Peyer's patch (tissue), 4 donors: ENCODE measurements at regions not wholly inside any gene's neighbourhood (a gene's known extent, or its start where the extent isn't known, plus 50 kb on each side); places are given as distances from the start of the nearest gene placed in this dataset.
"Not testable (repeated sequence)": the region's sequence is repeated elsewhere in the genome, so short reads cannot be mapped to it uniquely, and the experiment has no call there.

ENCODE experiments used
- DNase-seq, 3 donors: peaks; one replicate each; pipeline ENCODE4 v3.0.0-alpha.2; 2017 to 2019
- H3K27ac ChIP-seq, 4 donors: fragments of 200-600 bp; sonication (generic); one replicate each; pipeline ENCODE4 v1.5.1; 2016 to 2019
- H3K27me3 ChIP-seq, 2 donors: fragments of 200-600 bp; sonication (generic); one replicate each; pipeline ENCODE4 v1.5.1; 2019
- H3K36me3 ChIP-seq, 3 donors: fragments of 200-600 bp; sonication (generic); one replicate each; pipeline ENCODE4 v1.5.1; 2016 to 2019
- H3K4me1 ChIP-seq, 4 donors: fragments of 200-600 bp; sonication (generic); one replicate each; pipeline ENCODE4 v1.5.1; 2016 to 2019
- H3K4me3 ChIP-seq, 4 donors: fragments of 200-600 bp; sonication (generic); 1 replicate in 3 of 4; 2 replicates in 1 of 4; pipeline ENCODE4 v1.5.1; 2016 to 2019; ENCODE audit warnings: mild to moderate bottlenecking in 1 of 4
- H3K9me3 ChIP-seq, 4 donors: fragments of 200-600 bp; sonication (generic); one replicate each; pipeline ENCODE4 v1.5.1; 2016 to 2019; ENCODE audit warnings: mild to moderate bottlenecking in 1 of 4
- POLR2A ChIP-seq, 2 donors: fragments of 450-650 bp; IDR thresholded peaks; one replicate each; pipeline ENCODE4 v1.5.1; 2017; ENCODE audit warnings: antibody characterized with exemption in 2 of 2, mild to moderate bottlenecking in 2 of 2, moderate library complexity in 2 of 2
- TF ChIP-seq, protein P1 (sequence below), 6 experiments: fragments of 450-650 bp in 4 of 6; fragments of 200-600 bp in 2 of 6; sonication (generic) in 1 of 6; IDR thresholded peaks; one replicate each; pipeline ENCODE4 v1.5.1; 2017 to 2019; ENCODE audit warnings: antibody characterized with exemption in 6 of 6, mild to moderate bottlenecking in 3 of 6, moderate library complexity in 1 of 6

DNA sequence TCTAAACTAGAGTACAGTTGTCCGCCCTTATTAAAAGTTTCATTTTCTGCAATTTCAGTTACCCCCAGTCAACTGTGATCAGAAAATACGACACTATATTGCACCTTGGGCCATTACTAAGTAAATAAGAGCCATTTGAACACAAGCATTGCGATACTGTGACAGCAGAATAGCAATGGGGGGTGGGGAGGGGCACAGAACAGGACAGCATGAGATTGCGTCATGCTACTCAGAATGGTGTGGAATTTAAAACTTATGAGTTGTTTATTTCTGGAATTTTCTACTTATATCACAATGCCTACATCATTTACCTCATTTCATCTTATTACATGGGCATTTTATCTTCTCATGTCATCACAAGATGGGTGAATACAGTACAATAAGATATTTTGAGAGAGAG lies 166.3 kb downstream of the MANEA start:
- no peak for TF ChIP-seq POLR2A (IDR thresholded peaks at IDR 0.05)
- TF ChIP-seq, protein P1, sequence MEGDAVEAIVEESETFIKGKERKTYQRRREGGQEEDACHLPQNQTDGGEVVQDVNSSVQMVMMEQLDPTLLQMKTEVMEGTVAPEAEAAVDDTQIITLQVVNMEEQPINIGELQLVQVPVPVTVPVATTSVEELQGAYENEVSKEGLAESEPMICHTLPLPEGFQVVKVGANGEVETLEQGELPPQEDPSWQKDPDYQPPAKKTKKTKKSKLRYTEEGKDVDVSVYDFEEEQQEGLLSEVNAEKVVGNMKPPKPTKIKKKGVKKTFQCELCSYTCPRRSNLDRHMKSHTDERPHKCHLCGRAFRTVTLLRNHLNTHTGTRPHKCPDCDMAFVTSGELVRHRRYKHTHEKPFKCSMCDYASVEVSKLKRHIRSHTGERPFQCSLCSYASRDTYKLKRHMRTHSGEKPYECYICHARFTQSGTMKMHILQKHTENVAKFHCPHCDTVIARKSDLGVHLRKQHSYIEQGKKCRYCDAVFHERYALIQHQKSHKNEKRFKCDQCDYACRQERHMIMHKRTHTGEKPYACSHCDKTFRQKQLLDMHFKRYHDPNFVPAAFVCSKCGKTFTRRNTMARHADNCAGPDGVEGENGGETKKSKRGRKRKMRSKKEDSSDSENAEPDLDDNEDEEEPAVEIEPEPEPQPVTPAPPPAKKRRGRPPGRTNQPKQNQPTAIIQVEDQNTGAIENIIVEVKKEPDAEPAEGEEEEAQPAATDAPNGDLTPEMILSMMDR (IDR thresholded peaks at IDR 0.05): no peak
- DNase-seq: no peak
- no peak overlapping the region for H3K27ac ChIP-seq
- no peaks in the 10 kb centered on the region for H3K36me3 ChIP-seq
- H3K4me1 ChIP-seq: no peaks in the 10 kb centered on the region
- no peaks in the 10 kb centered on the region for H3K27me3 ChIP-seq
- no peak overlapping the region for H3K4me3 ChIP-seq
- no peaks in the 10 kb centered on the region for H3K9me3 ChIP-seq

- not testable (repeated sequence) for H3K9me3 ChIP-seq
Observed at GRCh38 chr6:95758236-95759069, 181.1 kb downstream of the MANEA start.

DNA sequence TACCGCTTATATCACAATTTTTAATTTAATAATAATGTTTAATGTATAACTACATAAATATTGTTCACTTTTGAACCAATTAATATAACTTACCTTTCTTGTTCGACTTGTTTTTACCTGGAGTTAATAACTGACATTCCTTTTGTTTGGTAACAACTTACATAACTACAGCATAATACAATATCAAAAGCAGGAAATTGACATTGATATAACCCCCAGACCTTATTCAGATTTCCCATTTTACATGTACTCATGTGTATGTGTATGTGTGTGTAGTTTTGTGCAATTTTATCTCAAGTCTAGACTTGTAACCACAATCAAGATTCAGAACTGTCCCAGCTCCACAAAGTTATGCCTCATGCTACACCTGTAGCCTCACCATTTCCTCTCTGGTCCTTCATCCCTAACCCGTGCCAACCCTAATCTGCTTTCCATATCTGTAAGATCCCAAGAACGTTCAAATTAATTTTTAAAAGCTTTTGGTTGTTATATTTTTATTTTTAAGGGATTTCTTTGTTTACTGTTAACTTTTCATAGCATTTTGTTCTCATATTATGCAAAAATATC lies 190.6 kb downstream of the MANEA start:
- H3K36me3 ChIP-seq: no peaks in the 10 kb centered on the region
- H3K4me3 ChIP-seq: no peak overlapping the region
- H3K27ac ChIP-seq: no peak overlapping the region
- H3K27me3 ChIP-seq: no peaks in the 10 kb centered on the region
- H3K4me1 ChIP-seq: no peaks in the 10 kb centered on the region
- no peak for TF ChIP-seq POLR2A (IDR thresholded peaks at IDR 0.05)
- TF ChIP-seq, protein P1 (IDR thresholded peaks at IDR 0.05): no peak
- no peaks in the 10 kb centered on the region for H3K9me3 ChIP-seq
- no peak for DNase-seq

More at GRCh38 chr6:95758236-95759069, 181.1 kb downstream of the MANEA start:
- DNase-seq, H3K27me3 ChIP-seq, H3K36me3 ChIP-seq, H3K27ac ChIP-seq, H3K4me3 ChIP-seq, H3K4me1 ChIP-seq: not testable (repeated sequence)

- H3K4me1 ChIP-seq: no peaks in the 10 kb centered on the region
- no peaks in the 10 kb centered on the region for H3K27me3 ChIP-seq
- DNase-seq: no peak
- no peaks in the 10 kb centered on the region for H3K36me3 ChIP-seq
- no peak overlapping the region for H3K4me3 ChIP-seq
- TF ChIP-seq, protein P1 (IDR thresholded peaks at IDR 0.05): no peak
- TF ChIP-seq POLR2A (IDR thresholded peaks at IDR 0.05): no peak
- H3K9me3 ChIP-seq: no peaks in the 10 kb centered on the region
- no peak overlapping the region for H3K27ac ChIP-seq
Observed at GRCh38 chr6:95768539-95768938, 191.2 kb downstream of the MANEA start.

- no peaks in the 10 kb centered on the region for H3K36me3 ChIP-seq
- TF ChIP-seq, protein P1 (IDR thresholded peaks at IDR 0.05): no peak
- H3K9me3 ChIP-seq: no peaks in the 10 kb centered on the region
- DNase-seq: no peak
- H3K27me3 ChIP-seq: no peaks in the 10 kb centered on the region
- H3K4me3 ChIP-seq: no peak overlapping the region
- H3K27ac ChIP-seq: no peak overlapping the region
- H3K4me1 ChIP-seq: no peaks in the 10 kb centered on the region
Observed at GRCh38 chr6:95777338-95777737, 200.0 kb downstream of the MANEA start.

DNA sequence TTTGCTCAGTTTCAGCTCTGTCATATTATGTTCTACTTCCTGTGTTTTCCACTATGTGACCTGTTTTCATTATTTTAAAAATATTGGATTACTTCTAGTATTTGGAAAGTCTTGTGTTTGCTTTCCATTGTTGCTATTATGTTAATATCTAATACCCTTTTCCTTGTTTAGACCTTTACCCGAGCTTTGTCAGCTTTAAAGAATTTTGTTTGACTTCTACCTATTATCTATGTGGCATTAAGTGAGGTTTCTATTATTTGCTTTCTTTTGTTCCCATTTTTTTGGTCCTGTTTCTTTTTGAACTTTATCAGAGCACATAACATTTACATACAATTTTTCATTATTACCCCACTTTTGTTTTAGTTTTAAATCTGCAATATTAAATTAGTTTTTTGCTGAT lies 202.7 kb downstream of the MANEA start:
- H3K4me1 ChIP-seq: no peaks in the 10 kb centered on the region
- no peak for DNase-seq

More for the DNA sequence above, 202.7 kb downstream of the MANEA start:
- TF ChIP-seq, protein P1 (IDR thresholded peaks at IDR 0.05): no peak
- TF ChIP-seq POLR2A (IDR thresholded peaks at IDR 0.05): no peak
- no peaks in the 10 kb centered on the region for H3K36me3 ChIP-seq
- H3K27ac ChIP-seq: no peak overlapping the region
- no peak overlapping the region for H3K4me3 ChIP-seq
- H3K9me3 ChIP-seq: no peaks in the 10 kb centered on the region
- H3K27me3 ChIP-seq: no peaks in the 10 kb centered on the region
